Left renal pelvis (tissue), 4 donors: ENCODE measurements at regions not wholly inside any gene's neighbourhood (a gene's known extent, or its start where the extent isn't known, plus 50 kb on each side); places are given as distances from the start of the nearest gene placed in this dataset.
"Not testable (repeated sequence)": the region's sequence is repeated elsewhere in the genome, so short reads cannot be mapped to it uniquely, and the experiment has no call there.

ENCODE experiments used
- DNase-seq, 4 donors: peaks; one replicate each; pipeline ENCODE4 v3.0.0-alpha.2; 2013; ENCODE audit warnings: low read depth in 4 of 4, low spot score in 3 of 4

GRCh38 chr6:85775883-85776282 lies 133.2 kb upstream of the SYNCRIP start:
- DNase-seq, result no peak

GRCh38 chr6:85772641-85773040 lies 130.0 kb upstream of the SYNCRIP start:
- no peak for DNase-seq

- no peak for DNase-seq
These were observed 129.3 kb upstream of the SYNCRIP start for GRCh38 chr6:85771925-85772430.

GRCh38 chr6:85771455-85771854 lies 128.8 kb upstream of the SYNCRIP start:
- DNase-seq, result no peak

- no peak for DNase-seq
These were observed 122.2 kb upstream of the SYNCRIP start for GRCh38 chr6:85764844-85765243.

GRCh38 chr6:85756982-85757381 lies 114.3 kb upstream of the SYNCRIP start:
- no peak for DNase-seq

- DNase-seq, result no peak
These were observed 112.2 kb upstream of the SYNCRIP start for GRCh38 chr6:85754894-85755293.

GRCh38 chr6:85752602-85753001 lies 109.9 kb upstream of the SYNCRIP start:
- no peak for DNase-seq

GRCh38 chr6:85751374-85752055 lies 108.8 kb upstream of the SYNCRIP start:
- no peak for DNase-seq

- not testable (repeated sequence) for DNase-seq
These were observed 107.5 kb upstream of the SYNCRIP start for GRCh38 chr6:85750146-85750545.

- DNase-seq, result no peak
These were observed 106.5 kb upstream of the SYNCRIP start for GRCh38 chr6:85749236-85749635.

GRCh38 chr6:85747666-85748065 lies 105.0 kb upstream of the SYNCRIP start:
- no peak for DNase-seq

- no peak for DNase-seq
These were observed 104.4 kb upstream of the SYNCRIP start for GRCh38 chr6:85747093-85747492.

GRCh38 chr6:85744433-85744970 lies 101.8 kb upstream of the SYNCRIP start:
- DNase-seq, result no peak

- DNase-seq, result no peak
These were observed 83.5 kb upstream of the SYNCRIP start for GRCh38 chr6:85726206-85726605.

GRCh38 chr6:85715797-85716196 lies 73.1 kb upstream of the SYNCRIP start:
- no peak for DNase-seq

GRCh38 chr6:85714893-85715530 lies 72.3 kb upstream of the SYNCRIP start:
- no peak for DNase-seq

GRCh38 chr6:85712346-85712745 lies 69.7 kb upstream of the SYNCRIP start:
- no peak for DNase-seq

- not testable (repeated sequence) for DNase-seq
These were observed 64.9 kb upstream of the SYNCRIP start for GRCh38 chr6:85707515-85708145.

- no peak for DNase-seq
These were observed 63.6 kb upstream of the SYNCRIP start for GRCh38 chr6:85706272-85706671.

GRCh38 chr6:85705220-85705619 lies 62.5 kb upstream of the SYNCRIP start:
- DNase-seq, result no peak

- no peak for DNase-seq
These were observed 60.7 kb upstream of the SYNCRIP start for GRCh38 chr6:85703406-85703805.
